Effector CD8-positive, alpha-beta T cell (primary cell): ENCODE measurements at regions not wholly inside any gene's neighbourhood (a gene's known extent, or its start where the extent isn't known, plus 50 kb on each side); places are given as distances from the start of the nearest gene placed in this dataset.
A peak's percentile ranks its signal among the peaks of the same experiment; 100 is the strongest.
"Not testable (repeated sequence)": the region's sequence is repeated elsewhere in the genome, so short reads cannot be mapped to it uniquely, and the experiment has no call there.

Experiments
- DNase-seq: peaks from one replicate; lab custom pipeline; 2025; lab: John Stamatoyannopoulos, UW

DNA sequence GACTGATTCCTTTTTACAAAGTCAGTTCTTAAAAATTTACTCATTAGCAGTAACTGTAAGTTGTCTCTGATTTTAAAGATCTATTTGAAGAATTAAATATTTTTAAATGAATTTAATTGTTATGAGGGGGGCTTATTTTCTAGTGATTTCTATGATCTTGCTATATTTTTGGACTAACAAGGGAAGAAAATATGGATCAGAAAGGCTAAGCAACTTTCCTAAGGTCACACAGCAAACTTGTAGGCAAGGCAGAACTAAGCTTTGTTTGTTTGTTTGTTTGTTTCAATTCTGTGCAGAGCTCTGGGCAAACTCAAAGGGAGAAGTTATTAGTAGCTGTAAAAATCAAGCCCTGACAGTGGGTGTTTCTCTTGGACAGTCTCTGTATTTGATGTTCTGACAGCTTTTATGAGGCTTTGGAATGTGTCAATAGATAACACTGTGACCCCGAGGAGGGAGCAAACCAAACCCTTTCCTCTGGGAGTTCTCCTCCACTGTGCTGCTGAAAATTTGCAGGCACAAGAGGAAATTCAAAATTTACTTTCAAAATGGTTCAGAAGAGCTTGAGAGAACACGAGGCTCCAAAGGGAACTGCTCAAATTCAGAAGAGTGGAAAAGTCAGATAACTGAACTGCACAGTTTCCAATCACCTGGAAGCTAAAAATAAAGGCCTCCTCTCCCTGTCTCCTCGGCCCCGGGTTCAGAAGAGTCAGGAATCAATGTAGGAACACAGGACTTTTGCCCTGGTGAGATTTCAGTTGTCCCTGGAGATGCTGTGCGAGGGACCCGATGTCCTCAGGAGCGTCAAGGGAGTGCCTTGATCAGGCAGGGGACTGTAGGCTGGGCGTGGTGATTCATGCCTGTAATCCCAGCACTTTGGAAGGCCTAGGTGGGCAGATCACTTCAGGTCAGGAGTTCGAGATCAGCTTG lies 325.7 kb downstream of the GATA3 start:
- no peak for DNase-seq

DNA sequence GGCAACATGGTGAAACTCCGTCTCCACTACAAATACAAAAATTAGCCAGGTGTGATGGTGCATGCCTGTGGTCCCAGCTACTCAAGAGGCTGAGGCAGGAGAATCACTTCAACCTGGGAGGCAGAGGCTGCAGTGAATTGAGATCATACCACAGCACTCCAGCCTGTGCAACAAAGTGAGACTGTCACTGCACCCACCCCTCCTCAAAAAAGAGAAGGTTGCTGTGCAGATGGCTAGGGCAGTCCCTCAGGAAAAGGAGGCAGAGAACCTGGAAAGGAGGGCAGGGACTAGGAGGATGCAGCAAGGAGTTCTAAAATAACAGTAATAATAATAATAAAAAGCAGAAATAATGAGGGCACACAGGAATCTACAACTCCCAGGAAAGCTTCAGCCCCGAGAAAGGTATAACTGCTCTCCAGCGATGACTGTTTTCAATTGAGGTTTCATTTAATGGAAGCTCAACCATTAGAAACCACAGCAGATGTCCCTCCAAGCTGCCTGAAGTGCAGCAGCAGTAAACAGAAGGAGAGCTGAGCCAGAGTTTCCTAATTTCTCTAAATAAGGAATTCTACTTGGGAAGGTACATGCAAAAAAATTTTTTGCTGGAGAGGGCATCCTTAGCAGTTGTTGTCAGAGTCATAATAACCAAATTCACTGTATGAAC lies 326.5 kb downstream of the GATA3 start:
- no peak for DNase-seq

DNA sequence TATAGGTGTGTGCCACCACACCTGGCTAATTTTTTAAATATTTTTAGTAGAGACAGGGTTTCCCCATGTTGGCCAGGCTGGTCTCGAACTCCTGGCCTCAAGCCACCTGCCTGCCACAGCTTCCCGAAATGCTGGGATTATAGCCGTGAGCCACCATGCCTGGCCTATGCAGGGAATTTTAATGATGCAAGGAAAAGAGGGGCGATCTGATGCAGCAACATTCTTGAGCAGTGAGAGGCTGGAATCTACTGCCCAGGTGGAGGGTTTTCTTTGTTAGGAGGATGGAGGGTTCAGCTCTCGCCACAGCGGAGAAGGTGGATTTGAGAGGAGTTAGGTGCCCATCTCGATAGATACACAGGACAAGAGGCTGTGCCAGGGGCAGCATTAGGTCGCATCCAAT lies 332.3 kb downstream of the GATA3 start:
- no peak for DNase-seq

DNA sequence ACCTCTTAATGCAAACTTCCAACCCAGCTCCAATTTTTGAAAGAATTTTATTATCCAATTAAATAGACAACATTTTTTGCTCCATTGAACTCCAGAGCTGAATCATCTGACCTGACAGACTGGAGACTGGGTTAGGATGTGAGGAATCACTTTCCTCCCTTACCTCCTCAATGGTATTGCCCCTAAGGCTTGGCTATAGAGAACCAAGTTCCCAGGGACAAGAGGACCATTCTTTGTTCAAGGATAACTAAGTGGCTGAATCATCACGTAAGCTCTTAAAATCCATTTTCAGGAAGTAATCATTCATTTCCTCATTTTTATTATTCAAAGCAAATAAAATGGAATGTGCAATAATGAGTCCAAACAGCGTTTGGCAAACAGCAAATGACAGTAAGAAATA lies 335.1 kb downstream of the GATA3 start:
- DNase-seq = no peak

DNA sequence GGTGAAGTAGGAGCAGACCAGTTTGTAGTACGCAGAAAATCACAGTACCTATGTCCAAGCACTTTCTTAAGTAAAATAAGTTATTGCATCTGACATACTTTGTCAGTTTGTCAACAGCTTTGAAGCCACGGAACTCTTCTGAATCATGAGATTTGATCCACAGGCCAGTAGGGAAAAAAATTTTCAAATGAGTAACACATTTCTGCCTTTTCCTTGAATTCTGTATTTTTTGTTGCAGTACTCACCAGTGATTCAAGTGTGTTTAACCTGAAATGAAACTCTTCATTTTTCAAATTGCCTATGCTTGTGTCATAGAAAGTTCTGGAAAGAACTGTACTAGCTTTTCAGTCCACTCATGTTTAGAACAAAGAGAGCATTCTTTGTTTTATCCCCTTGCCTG lies 337.7 kb downstream of the GATA3 start:
- no peak for DNase-seq

DNA sequence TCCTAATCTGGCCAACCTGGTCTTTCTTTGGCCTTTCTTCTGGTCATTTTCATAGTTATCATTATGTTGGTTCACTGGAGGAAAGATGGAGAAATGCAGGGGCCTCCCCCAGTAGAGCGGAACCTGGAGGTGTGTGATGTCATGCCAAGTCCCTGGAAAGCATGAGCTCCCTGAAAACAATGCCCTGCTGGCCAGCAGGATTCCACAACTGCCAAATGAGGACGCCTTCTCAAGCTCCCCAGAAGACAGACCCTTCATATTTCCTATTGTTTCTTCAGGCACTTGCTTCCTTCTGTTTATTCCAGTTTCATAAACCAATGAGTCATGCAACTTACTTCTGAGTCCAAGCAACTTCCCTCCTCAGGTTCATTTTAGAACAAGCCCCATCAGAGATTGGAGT lies 339.0 kb downstream of the GATA3 start:
- no peak for DNase-seq

DNA sequence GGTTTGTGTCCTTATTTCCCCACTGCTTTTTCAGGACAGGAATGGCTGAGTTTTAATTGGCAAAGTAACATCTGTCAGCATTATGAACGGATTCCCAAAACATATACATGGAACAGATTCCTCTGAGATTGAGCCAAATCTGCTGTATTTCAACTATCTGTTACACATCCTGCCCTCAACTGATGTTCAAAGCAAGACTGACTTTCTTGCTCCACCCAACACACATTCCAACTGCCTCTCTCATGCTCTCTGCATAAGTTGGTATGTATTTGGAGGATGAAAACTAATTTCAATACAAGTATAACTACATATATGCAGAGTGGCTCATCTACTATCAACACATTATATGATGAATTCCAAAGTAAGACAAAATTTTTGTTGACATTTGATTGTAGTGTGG lies 342.2 kb downstream of the GATA3 start:
- DNase-seq = no peak

DNA sequence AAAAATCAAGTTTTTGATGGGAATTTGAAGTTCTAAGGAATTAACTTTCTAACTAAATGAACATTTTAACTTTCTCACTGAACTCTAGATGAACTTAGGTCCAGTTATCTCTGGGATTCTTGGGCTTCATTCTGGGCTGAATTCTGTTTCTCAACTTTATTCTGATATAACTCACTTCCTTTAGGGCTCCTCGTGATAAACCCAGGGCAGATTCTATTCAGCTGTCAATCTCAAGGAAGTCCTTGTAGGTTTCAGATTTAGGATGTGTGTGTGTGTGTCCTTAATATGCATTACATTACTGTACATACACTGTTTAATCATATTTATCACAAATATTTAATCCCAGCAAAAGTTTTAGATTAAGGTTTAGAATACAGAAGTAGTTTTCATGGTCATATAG lies 344.3 kb downstream of the GATA3 start:
- no peak for DNase-seq

DNA sequence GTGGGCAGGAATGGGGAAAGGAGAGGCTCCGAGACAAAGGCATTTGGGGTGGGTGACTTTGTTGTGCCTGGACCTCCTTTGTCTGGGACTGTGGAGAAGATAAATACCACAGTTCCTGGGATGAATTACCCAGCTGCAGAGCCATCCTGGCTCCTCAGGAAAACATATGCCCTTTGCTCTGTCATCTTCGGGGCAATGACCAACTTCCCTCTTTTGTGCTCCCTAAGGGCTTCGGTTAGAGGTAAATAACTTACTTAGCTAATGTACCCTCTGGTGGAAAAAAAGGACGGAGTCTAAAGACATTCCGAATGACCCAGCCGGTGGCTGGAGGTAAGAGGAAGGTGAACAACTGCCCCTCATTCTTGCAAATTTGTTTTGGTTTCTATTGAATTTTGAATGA lies 345.7 kb downstream of the GATA3 start:
- no peak for DNase-seq

DNA sequence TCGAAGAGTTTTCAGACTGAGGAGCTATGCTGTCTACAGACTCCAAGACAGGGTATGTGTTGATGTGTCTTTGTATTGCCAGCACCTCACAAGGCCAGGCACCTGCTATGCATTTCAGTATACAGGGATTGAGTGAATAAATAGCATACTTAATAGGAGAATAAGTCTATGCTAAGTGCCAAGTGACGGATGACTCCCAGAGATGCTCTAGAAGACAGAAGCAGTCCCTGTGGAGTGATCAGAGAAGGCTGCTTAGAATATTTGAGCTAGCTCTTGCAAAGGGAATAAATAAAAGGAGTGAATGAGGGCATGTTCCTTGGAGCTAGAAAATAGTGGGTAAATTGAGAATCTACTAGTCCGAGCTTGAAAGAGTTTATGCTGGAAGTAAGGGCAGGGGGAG lies 346.4 kb downstream of the GATA3 start:
- DNase-seq = no peak

DNA sequence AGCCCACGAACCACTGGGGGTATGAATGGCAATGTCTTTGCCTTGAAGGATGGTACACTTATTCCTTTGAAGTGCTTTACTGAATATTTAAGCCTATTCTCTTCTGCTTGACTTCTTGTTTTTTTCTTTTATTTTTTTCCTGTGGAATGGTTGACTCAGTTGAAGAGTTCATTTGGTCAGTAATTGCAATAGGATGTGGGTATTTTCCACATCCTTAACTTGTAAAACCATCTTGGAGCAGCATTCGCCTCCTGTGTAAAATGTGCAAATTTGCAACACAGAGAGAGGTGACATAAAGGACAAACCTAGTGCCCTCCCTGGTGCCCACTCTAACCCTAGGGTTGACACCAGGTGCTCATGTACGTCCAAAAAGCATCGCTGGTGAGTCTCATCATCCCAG lies 347.0 kb downstream of the GATA3 start:
- no peak for DNase-seq

DNA sequence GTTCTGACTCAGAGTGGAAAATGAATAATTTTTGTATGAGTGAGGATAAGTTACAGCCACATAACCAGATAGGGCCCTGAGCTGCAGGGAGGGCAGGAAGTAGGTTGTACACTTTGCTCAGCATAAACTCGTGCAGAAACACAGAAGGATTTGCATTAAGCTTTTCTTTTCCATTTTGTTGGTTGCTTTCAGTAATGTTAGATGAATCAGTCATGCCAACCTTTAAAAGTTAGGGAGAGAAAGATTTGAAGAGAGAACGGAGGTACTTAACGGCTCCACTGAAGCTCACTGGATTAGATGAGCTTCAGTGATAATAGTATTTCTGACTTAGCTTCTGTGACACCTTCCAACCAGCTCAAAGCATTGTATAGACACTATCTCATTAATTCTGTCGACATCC lies 348.1 kb downstream of the GATA3 start:
- DNase-seq = no peak

DNA sequence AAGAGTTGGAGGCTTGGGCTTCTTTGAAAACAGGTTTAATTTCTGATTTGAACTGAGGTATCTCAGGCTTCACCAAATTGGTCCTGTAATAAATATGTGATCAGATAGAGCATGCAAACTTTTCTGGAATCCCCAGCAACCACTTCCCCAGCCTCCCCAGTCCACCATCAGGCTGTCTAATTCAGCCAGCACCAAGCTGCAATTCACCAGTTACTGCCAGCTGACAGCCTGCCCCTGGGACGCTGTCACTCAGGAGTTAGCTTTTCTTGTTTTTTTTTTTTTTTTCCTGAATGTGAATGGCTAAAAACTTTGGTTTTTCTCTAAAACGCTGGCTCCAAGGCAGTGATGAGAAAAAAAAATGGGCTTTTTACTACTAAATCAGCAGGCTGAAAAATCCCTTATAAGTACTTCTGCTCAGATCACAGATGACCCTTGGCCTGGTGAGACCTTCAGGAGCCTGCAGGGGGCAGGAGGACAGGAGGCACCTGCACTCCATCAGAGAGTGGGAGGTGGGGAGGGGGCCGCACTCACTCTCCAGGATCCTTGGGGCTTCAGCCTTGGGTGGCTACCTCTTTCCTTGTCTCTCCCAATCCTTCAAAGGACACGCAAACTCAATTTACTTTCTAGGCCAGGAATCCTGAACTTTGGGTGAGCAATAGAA lies 349.4 kb downstream of the GATA3 start:
- no peak for DNase-seq

DNA sequence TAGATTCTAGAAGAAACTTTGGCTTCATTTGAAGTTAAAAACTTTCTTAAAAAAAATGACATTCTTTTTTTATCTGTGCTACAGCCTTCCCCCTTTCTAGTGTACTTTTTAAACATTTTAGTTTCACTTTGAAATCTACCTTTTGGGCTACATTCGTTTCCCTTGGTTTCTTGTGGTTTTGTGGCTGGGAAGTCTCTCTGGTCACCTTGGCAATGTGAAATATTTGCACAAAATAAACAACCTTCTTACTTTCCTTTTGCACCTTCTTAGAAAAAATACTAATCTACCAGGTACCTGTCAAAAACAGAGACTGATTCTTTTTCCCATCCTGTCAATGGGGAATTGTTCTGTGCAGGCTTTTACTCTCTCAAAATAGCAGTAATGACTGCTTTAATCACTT lies 350.2 kb downstream of the GATA3 start:
- DNase-seq = peak; percentile 23

DNA sequence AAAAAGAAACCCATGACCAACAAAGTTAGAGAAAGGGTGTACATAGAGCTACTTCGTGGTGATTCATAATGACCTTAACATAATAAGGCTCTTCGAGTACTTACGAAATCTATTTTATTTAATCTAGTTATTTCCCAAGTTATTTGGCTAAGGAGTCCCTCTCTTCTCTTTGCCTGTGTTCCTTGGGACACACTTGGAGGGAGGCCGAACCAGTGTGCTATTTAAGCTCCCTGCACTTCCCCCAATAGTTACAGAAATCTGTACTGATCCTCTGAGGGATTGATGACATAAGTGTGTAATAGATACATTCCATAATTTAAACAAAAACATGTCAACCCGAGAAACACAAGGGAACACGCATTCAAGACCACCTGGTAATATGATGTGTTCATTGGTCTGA lies 351.1 kb downstream of the GATA3 start:
- DNase-seq = no peak

DNA sequence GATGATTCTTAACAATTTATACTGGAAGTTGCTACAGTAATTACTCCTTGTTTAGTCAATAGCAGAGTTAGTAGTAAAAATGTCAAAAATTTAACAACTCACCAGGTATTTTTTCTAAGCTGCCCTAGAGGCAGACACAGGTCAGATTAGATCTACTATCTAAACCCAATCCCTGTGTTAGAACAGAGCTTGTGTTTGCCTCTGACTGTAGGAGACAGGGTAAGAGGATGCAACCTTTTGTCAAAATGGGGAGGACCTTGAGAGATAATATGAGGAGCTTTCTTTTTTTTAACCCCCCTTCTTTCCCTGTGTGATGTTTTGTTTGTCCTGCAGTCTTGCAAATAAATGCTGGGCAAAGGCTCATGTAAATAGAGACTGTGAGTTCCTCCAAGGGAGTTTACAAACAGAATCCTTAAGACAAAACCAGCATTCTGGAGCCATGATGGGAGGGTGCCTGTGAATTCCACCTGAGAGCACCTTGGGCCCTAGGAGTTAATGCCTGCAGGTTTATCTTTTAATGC lies 353.1 kb downstream of the GATA3 start:
- no peak for DNase-seq

DNA sequence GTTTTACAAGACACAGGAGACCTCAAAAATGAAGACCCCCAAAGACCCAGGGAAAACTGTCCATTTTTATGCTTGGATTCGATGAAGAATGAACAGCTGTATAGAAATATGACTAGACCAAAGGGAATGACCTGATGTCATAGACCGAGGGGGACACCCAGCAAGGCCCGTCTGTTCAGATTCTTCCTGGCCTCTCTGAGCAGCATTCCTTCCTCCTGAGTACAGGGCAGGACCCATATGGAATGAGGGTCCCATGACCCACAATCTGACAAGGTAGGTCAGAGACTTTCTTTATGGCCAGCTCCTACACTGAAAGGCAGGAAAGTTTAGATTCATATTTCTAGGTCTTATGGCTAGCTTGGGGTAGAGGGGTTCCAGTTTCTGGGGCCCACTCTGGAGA lies 356.0 kb downstream of the GATA3 start:
- DNase-seq = no peak

DNA sequence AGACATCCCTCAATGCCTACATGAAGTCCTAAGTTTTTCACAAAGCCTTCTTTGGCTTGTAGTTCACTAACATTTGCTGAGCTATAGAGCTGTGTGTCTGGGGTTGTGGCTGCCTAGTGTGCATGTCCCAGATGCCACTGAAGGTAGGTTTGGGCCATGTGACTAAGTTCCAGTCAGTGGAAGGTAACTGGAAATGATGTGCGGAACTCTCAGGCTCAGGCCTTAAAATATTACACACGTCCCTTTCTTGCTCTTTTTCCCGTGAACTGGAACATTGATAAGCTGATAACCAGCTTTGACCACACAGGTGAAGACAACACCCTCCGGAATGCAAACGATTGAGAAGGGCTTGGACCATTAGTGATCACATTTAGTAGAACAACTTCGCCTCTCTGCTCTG lies 358.1 kb downstream of the GATA3 start:
- no peak for DNase-seq

DNA sequence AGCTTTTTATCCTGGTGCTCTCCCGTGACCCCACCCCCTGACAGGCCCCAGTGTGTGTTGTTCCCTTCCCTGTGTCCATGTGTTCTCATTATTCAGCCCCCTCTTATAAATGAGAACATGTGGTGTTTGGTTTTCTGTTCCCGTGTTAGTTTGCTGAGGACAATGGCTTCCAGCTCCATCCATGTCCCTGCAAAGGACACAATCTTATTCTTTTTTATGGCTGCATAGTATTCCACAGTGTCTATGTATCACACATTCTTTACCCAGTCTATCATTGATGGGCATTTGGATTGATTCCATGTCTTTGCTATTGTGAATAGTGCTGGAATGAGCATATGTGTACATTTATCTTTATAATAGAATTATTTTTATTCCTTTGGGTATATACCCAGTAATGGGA lies 360.5 kb downstream of the GATA3 start:
- DNase-seq = not testable (repeated sequence)

DNA sequence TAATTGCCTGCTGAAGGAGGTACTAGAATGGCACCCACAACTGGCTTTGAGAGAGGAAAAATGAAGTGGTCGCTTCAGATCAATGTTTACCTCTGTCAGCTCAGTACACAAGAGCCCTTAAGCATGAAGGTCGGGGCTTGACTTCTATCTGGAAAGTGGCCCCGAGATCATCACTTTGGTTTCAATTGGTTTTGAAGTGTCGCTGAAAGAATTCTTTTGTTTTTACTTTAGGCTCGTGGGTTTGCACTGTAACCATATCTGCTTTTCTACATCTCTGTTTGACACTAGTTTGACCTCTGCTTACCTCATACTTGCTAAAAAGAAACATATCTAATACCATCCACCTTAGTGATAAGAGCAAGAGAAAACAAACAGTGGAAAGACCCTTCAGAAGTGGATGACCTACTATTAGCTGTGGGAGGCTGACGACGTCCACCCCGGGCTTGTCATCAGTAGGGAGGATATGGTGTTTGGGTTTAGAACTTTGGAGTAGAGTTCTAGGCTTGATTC lies 361.8 kb downstream of the GATA3 start:
- DNase-seq = no peak

DNA sequence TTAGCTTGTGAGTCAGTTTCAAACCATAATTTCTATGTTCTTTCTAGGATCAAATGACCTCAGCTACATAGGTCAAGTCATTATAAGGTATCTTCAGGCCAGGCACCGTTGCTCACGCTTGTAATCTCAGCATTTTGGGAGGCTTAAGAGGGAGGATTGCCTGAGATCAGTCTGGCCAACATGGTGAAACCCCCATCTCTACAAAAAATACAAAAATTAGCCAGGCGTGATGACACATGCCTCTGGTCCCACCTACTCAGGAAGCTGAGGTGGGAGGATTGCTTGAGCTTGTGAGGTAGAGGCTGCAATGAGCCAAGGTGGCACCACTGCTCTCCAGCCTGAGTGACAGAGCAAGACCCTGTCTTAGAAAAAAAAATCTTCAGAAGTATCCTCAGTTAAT lies 362.3 kb downstream of the GATA3 start:
- DNase-seq = no peak

DNA sequence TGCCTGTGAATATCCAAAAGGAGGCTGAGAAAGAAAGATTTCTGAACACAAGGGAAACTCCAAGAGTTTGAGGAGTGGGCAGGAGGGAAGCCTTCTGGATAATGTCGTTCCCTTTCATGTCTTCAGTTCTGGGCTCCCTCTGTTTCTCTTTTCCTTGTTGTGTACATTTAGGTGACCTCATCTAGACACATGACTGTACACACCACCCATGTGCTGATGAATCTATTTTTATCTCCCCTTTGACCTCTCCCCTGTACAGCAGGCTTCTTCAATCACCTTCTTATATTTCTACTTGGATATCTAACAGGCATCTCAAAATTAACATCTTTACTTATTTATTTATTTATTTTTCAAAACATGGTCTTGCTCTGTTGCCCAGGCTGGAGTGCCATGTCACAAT lies 363.1 kb downstream of the GATA3 start:
- no peak for DNase-seq

DNA sequence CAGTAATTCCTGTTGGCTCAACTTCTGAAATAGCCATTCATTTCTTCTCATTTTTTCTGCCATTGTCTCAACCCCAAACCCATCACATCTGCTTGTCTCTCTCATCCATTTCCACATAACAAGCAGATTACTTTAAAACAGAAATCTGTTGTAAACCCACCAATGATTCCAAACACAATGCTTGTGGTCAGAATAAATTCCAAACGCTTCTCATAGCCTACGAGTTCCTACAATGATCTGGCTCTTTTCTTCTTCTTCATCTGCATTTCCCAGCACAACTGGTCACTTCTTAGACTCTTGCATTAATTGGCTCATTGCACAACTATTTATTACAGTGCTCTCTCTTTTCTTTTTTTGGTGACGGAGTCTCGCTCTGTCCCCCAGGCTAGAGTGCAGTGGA lies 364.1 kb downstream of the GATA3 start:
- no peak for DNase-seq
